ENCODE measurements at regions not wholly inside any gene's neighbourhood (a gene's known extent, or its start where the extent isn't known, plus 50 kb on each side); places are given as distances from the start of the nearest gene placed in this dataset.

- no peak for DNase-seq
These were observed 80.0 kb upstream of the EPHA6 start for GRCh38 chr3:96734273-96735009.

GRCh38 chr3:96748139-96748538 lies 66.3 kb upstream of the EPHA6 start:
- no peak for DNase-seq

GRCh38 chr3:96750094-96750767 lies 64.2 kb upstream of the EPHA6 start:
- DNase-seq: no peak

- DNase-seq: no peak
These were observed 61.3 kb upstream of the EPHA6 start for GRCh38 chr3:96753124-96753523.

- DNase-seq: no peak
These were observed 60.3 kb upstream of the EPHA6 start for GRCh38 chr3:96754128-96754527.

- DNase-seq: no peak
These were observed 58.9 kb upstream of the EPHA6 start for GRCh38 chr3:96755519-96755918.

- no peak for DNase-seq
These were observed 57.9 kb upstream of the EPHA6 start for GRCh38 chr3:96756516-96756915.

GRCh38 chr3:96760956-96761355 lies 53.4 kb upstream of the EPHA6 start:
- no peak for DNase-seq

Data from DMS53 (cell line).